H1 (cell line): ENCODE measurements at regions not wholly inside any gene's neighbourhood (a gene's known extent, or its start where the extent isn't known, plus 50 kb on each side); places are given as distances from the start of the nearest gene placed in this dataset.

ENCODE experiments used
- CHD1 ChIP-seq: IDR thresholded peaks from 2 replicates; pipeline ENCODE4 v1.6.1; 2012; ENCODE audit warnings: low read depth, low read length, improper control_type of control experiment
- EGR1 ChIP-seq: IDR thresholded peaks from 2 replicates; pipeline ENCODE4 v1.6.1; 2011; ENCODE audit warnings: low read depth, low read length, borderline replicate concordance
- EP300 ChIP-seq, 2 experiments: IDR thresholded peaks; 1 replicate in 1 of 2; 2 replicates in 1 of 2; pipeline ENCODE4 v1.6.1; 2011 to 2012; ENCODE audit warnings: low read depth in 2 of 2, low read length in 2 of 2, mild to moderate bottlenecking in 2 of 2, borderline replicate concordance in 1 of 2, inconsistent platforms in 1 of 2, moderate library complexity in 1 of 2
- JUN ChIP-seq: IDR thresholded peaks from 2 replicates; pipeline ENCODE4 v1.6.1; 2011; ENCODE audit warnings: low read depth, mild to moderate bottlenecking, improper control_type of control experiment, low read length
- JUND ChIP-seq: IDR thresholded peaks from 2 replicates; pipeline ENCODE4 v1.6.1; 2011; ENCODE audit warnings: mild to moderate bottlenecking, improper control_type of control experiment, low read length
- PHF8 ChIP-seq: fragments of 200-600 bp; sonication (generic); conservative IDR thresholded peaks from 2 replicates; pipeline ENCODE4 v1.7.1; 2012; ENCODE audit warnings: low read depth, mild to moderate bottlenecking, inconsistent platforms, low read length, moderate library complexity
- POLR2A ChIP-seq, 2 experiments: IDR thresholded peaks; 1 replicate in 1 of 2; 2 replicates in 1 of 2; pipeline ENCODE4 v1.6.1; 2011; ENCODE audit warnings: low read depth in 2 of 2, low read length in 2 of 2, mild to moderate bottlenecking in 2 of 2; ENCODE audit errors: control extremely low read depth in 1 of 2
- POLR2AphosphoS5 ChIP-seq: IDR thresholded peaks from 2 replicates; pipeline ENCODE4 v1.6.1; 2011; ENCODE audit warnings: low read depth, low read length
- RAD21 ChIP-seq, 2 experiments: IDR thresholded peaks in 1 of 2; conservative IDR thresholded peaks in 1 of 2; 2 replicates each; pipeline ENCODE4 v1.6.1; 2011; ENCODE audit warnings: low read depth in 2 of 2, low read length in 2 of 2, improper control_type of control experiment in 1 of 2, inconsistent platforms in 1 of 2, mild to moderate bottlenecking in 1 of 2, moderate library complexity in 1 of 2
- TCF12 ChIP-seq: IDR thresholded peaks from 2 replicates; pipeline ENCODE4 v1.6.1; 2011; ENCODE audit warnings: low read depth, mild to moderate bottlenecking, low read length
- TF ChIP-seq, protein P1 (sequence below), 3 experiments: IDR thresholded peaks; 1 replicate in 2 of 3; 2 replicates in 1 of 3; pipeline versions ENCODE4 v1.5.1 to v1.6.1; 2011; ENCODE audit warnings: low read length in 3 of 3, mild to moderate bottlenecking in 3 of 3, inconsistent platforms in 2 of 3, low read depth in 1 of 3, moderate library complexity in 1 of 3; ENCODE audit not compliant: insufficient read depth in 1 of 3; ENCODE audit errors: control extremely low read depth in 1 of 3
- TF ChIP-seq, protein P2 (sequence below): IDR thresholded peaks from 2 replicates; pipeline ENCODE4 v1.6.1; 2011; ENCODE audit warnings: low read length, improper control_type of control experiment
- TF ChIP-seq, protein P3 (sequence below): IDR thresholded peaks from 2 replicates; pipeline ENCODE4 v1.6.1; 2012; ENCODE audit warnings: low read length, inconsistent platforms

DNA sequence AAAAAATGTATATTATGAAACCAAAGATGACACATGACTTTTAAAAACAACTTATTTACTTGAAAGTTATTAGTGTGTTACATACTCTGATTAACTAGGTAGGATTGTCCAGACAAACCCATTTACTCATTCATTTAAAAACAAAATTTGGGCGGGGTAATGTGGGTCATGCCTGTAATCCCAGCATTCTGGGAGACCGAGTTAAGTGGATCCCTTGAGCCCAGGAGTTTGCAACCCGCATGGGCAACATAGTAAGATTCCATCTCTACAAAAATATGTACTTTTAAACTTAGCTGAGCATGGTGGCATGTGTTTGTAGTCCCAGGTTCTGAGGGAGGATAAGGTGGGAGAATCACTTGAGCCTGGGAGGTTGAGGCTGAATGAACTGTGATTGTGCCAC is 1414.7 kb downstream of the PLA2G4A start:
- TF ChIP-seq EGR1 (no peak), POLR2A (IDR thresholded peaks at IDR 0.05; ENCODE audit: control extremely low read depth in 1 of 2, low read depth in 2 of 2, low read length in 2 of 2) (no peak), POLR2AphosphoS5 (no peak), RAD21 (IDR thresholded peaks at IDR 0.05 in 1 of 2, conservative IDR thresholded peaks at IDR 0.05 in 1 of 2; ENCODE audit: low read depth in 2 of 2, low read length in 2 of 2) (no peak), JUND (no peak), TCF12 (no peak), JUN (no peak), PHF8 (no peak), CHD1 (no peak), EP300 (IDR thresholded peaks at IDR 0.05; ENCODE audit: borderline replicate concordance in 1 of 2, low read depth in 2 of 2, low read length in 2 of 2) (no peak)
- TF ChIP-seq, protein P1, sequence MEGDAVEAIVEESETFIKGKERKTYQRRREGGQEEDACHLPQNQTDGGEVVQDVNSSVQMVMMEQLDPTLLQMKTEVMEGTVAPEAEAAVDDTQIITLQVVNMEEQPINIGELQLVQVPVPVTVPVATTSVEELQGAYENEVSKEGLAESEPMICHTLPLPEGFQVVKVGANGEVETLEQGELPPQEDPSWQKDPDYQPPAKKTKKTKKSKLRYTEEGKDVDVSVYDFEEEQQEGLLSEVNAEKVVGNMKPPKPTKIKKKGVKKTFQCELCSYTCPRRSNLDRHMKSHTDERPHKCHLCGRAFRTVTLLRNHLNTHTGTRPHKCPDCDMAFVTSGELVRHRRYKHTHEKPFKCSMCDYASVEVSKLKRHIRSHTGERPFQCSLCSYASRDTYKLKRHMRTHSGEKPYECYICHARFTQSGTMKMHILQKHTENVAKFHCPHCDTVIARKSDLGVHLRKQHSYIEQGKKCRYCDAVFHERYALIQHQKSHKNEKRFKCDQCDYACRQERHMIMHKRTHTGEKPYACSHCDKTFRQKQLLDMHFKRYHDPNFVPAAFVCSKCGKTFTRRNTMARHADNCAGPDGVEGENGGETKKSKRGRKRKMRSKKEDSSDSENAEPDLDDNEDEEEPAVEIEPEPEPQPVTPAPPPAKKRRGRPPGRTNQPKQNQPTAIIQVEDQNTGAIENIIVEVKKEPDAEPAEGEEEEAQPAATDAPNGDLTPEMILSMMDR (IDR thresholded peaks at IDR 0.05; ENCODE audit: control extremely low read depth in 1 of 3, insufficient read depth in 1 of 3, low read depth in 1 of 3, low read length in 3 of 3), result no peak
- TF ChIP-seq, protein P2, sequence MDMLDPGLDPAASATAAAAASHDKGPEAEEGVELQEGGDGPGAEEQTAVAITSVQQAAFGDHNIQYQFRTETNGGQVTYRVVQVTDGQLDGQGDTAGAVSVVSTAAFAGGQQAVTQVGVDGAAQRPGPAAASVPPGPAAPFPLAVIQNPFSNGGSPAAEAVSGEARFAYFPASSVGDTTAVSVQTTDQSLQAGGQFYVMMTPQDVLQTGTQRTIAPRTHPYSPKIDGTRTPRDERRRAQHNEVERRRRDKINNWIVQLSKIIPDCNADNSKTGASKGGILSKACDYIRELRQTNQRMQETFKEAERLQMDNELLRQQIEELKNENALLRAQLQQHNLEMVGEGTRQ, result no peak
- TF ChIP-seq, protein P3, sequence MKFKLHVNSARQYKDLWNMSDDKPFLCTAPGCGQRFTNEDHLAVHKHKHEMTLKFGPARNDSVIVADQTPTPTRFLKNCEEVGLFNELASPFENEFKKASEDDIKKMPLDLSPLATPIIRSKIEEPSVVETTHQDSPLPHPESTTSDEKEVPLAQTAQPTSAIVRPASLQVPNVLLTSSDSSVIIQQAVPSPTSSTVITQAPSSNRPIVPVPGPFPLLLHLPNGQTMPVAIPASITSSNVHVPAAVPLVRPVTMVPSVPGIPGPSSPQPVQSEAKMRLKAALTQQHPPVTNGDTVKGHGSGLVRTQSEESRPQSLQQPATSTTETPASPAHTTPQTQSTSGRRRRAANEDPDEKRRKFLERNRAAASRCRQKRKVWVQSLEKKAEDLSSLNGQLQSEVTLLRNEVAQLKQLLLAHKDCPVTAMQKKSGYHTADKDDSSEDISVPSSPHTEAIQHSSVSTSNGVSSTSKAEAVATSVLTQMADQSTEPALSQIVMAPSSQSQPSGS, result no peak
